SK-N-SH (cell line): ENCODE measurements at regions not wholly inside any gene's neighbourhood (a gene's known extent, or its start where the extent isn't known, plus 50 kb on each side); places are given as distances from the start of the nearest gene placed in this dataset.

Experiments
- CTCF ChIA-PET: fragments of 300-600, 350-600 bp; formaldehyde crosslinking; extraction: SDS; loops from one replicate; lab custom pipeline; 2021; lab: Yijun Ruan, JAX
- POLR2A ChIA-PET: fragments of 350-600 bp; sonication (Branson Sonifier 250); formaldehyde crosslinking; extraction: SDS; loops from one replicate; lab custom pipeline; 2020; ENCODE audit warnings: antibody characterized with exemption, inconsistent platforms; lab: Yijun Ruan, JAX
- DNase-seq: peaks from one replicate; pipeline ENCODE4 v3.0.0; 2012
- H2AFZ ChIP-seq: fragments of 200-600 bp; sonication (generic); 2 replicates; pipeline ENCODE4 v1.8.1; 2016; ENCODE audit warnings: antibody characterized with exemption, mild to moderate bottlenecking, low read depth
- H3F3A ChIP-seq: fragments of 200-600 bp; sonication (generic); replicated peaks from 2 replicates; pipeline ENCODE3; 2016; ENCODE audit warnings: antibody characterized with exemption, mild to moderate bottlenecking; ENCODE audit not compliant: insufficient read depth
- H3K27ac ChIP-seq, 2 experiments: fragments of 200-500 bp in 1 of 2; fragments of 200-600 bp in 1 of 2; sonication (Bioruptor generic) in 1 of 2; sonication (generic), shearing (Covaris generic) in 1 of 2; 2 replicates each; pipeline versions ENCODE4 v1.5.1 to v1.6.1; 2014 to 2016; ENCODE audit warnings: low read depth in 2 of 2, inconsistent platforms in 1 of 2, low read length in 1 of 2, mild to moderate bottlenecking in 1 of 2, mixed read lengths in 1 of 2
- H3K27me3 ChIP-seq: fragments of 200-600 bp; sonication (generic), shearing (Covaris generic); 2 replicates; pipeline ENCODE4 v1.6.1; 2016; ENCODE audit warnings: mixed run types; ENCODE audit not compliant: insufficient read depth
- H3K36me3 ChIP-seq, 2 experiments: fragments of 200-500 bp in 1 of 2; fragments of 200-600 bp in 1 of 2; sonication (Bioruptor generic) in 1 of 2; sonication (generic) in 1 of 2; replicated peaks in 1 of 2; 2 replicates each; pipeline versions ENCODE3 to v1.5.1; 2014 to 2016; ENCODE audit warnings: low read length in 1 of 2, mild to moderate bottlenecking in 1 of 2; ENCODE audit not compliant: insufficient read depth in 2 of 2, control insufficient read depth in 1 of 2
- H3K4me1 ChIP-seq, 2 experiments: fragments of 200-500 bp in 1 of 2; fragments of 200-600 bp in 1 of 2; sonication (Bioruptor generic) in 1 of 2; sonication (generic), shearing (Covaris generic) in 1 of 2; 2 replicates each; pipeline versions ENCODE4 v1.5.1 to v1.6.1; 2014 to 2016; ENCODE audit warnings: low read depth in 1 of 2, low read length in 1 of 2, mixed run types in 1 of 2; ENCODE audit not compliant: insufficient read depth in 2 of 2, control insufficient read depth in 1 of 2
- H3K4me2 ChIP-seq: fragments of 200-600 bp; sonication (generic), shearing (Covaris generic); 2 replicates; pipeline ENCODE4 v1.6.1; 2017; ENCODE audit warnings: mixed run types
- H3K4me3 ChIP-seq, 2 experiments: fragments of 200-500 bp in 1 of 2; fragments of 200-600 bp in 1 of 2; sonication (Bioruptor generic) in 1 of 2; sonication (generic), shearing (Covaris generic) in 1 of 2; 2 replicates each; pipeline versions ENCODE4 v1.5.1 to v1.8.1; 2014 to 2016; ENCODE audit warnings: low read depth in 2 of 2, inconsistent platforms in 1 of 2, low read length in 1 of 2, mild to moderate bottlenecking in 1 of 2, mixed read lengths in 1 of 2, moderate library complexity in 1 of 2
- H3K79me2 ChIP-seq: fragments of 200-600 bp; sonication (generic); 2 replicates; pipeline ENCODE4 v1.8.1; 2017; ENCODE audit warnings: mild to moderate bottlenecking; ENCODE audit not compliant: insufficient read depth
- H3K9ac ChIP-seq: fragments of 200-600 bp; sonication (generic); 2 replicates; pipeline ENCODE4 v1.6.1; 2017; ENCODE audit warnings: mixed run types
- H3K9me2 ChIP-seq: fragments of 200-600 bp; sonication (generic); 2 replicates; pipeline ENCODE4 v1.6.1; 2017; ENCODE audit warnings: mixed run types
- H3K9me3 ChIP-seq: fragments of 200-600 bp; sonication (generic); 2 replicates; pipeline ENCODE4 v1.6.1; 2017; ENCODE audit warnings: mixed run types, mild to moderate bottlenecking, moderate library complexity
- H4K20me1 ChIP-seq: fragments of 200-600 bp; sonication (generic); 2 replicates; pipeline ENCODE4 v1.6.1; 2017; ENCODE audit warnings: mild to moderate bottlenecking, mixed run types; ENCODE audit not compliant: insufficient read depth
- CHD2 ChIP-seq: fragments of 150-350 bp; IDR thresholded peaks from 2 replicates; pipeline ENCODE4 v1.6.1; 2018; ENCODE audit warnings: low read length; ENCODE audit not compliant: partially characterized antibody
- EP300 ChIP-seq, 2 experiments: IDR thresholded peaks; 2 replicates each; pipeline versions ENCODE4 v1.4.0 to v1.6.1; 2012; ENCODE audit warnings: borderline replicate concordance in 1 of 2, low read depth in 1 of 2, low read length in 1 of 2
- FOSL2 ChIP-seq: IDR thresholded peaks from 2 replicates; pipeline ENCODE4 v1.4.0; 2012; ENCODE audit warnings: low read depth, mild to moderate bottlenecking, moderate library complexity, borderline replicate concordance
- FOXM1 ChIP-seq: IDR thresholded peaks from 2 replicates; pipeline ENCODE4 v1.4.0; 2012; ENCODE audit warnings: low read depth, mild to moderate bottlenecking
- GATA2 ChIP-seq: sonication (generic); formaldehyde crosslinking; IDR thresholded peaks from 2 replicates; pipeline ENCODE4 v1.5.0; 2020; ENCODE audit warnings: mild to moderate bottlenecking, missing genetic modification reagents
- JUND ChIP-seq: IDR thresholded peaks from 2 replicates; pipeline ENCODE4 v1.4.0; 2012
- MEF2A ChIP-seq: IDR thresholded peaks from 2 replicates; pipeline ENCODE4 v1.4.0; 2012; ENCODE audit warnings: low read depth, borderline replicate concordance
- MXI1 ChIP-seq: IDR thresholded peaks from 2 replicates; pipeline ENCODE4 v1.6.1; 2012; ENCODE audit warnings: mild to moderate bottlenecking, low read depth, low read length, improper control_type of control experiment
- NFIC ChIP-seq: IDR thresholded peaks from 2 replicates; pipeline ENCODE4 v1.4.0; 2012; ENCODE audit warnings: borderline replicate concordance
- NRF1 ChIP-seq: IDR thresholded peaks from 2 replicates; pipeline ENCODE4 v1.6.1; 2012; ENCODE audit warnings: low read depth, mild to moderate bottlenecking, low read length
- POLR2AphosphoS5 ChIP-seq: IDR thresholded peaks from 2 replicates; pipeline ENCODE4 v1.6.1; 2012; ENCODE audit warnings: low read depth, low read length
- RCOR1 ChIP-seq: fragments of 150-350 bp; IDR thresholded peaks from 2 replicates; pipeline ENCODE4 v1.6.1; 2017; ENCODE audit warnings: antibody characterized with exemption, low read length
- RFX5 ChIP-seq: IDR thresholded peaks from 2 replicates; pipeline ENCODE4 v1.6.1; 2012; ENCODE audit warnings: mild to moderate bottlenecking, improper control_type of control experiment, low read length
- RXRA ChIP-seq: IDR thresholded peaks from 2 replicates; pipeline ENCODE4 v1.4.0; 2012; ENCODE audit warnings: low read depth, mild to moderate bottlenecking, borderline replicate concordance
- SMC3 ChIP-seq: IDR thresholded peaks from 2 replicates; pipeline ENCODE4 v1.6.1; 2012; ENCODE audit warnings: low read depth, low read length, improper control_type of control experiment
- TAF1 ChIP-seq: IDR thresholded peaks from 2 replicates; pipeline ENCODE4 v1.6.1; 2012; ENCODE audit warnings: low read depth, mild to moderate bottlenecking, low read length, moderate library complexity, borderline replicate concordance
- TCF12 ChIP-seq: IDR thresholded peaks from 2 replicates; pipeline ENCODE4 v1.4.0; 2012
- TEAD4 ChIP-seq: IDR thresholded peaks from 2 replicates; pipeline ENCODE4 v1.4.0; 2012; ENCODE audit warnings: mild to moderate bottlenecking, borderline replicate concordance; ENCODE audit not compliant: insufficient read depth
- YY1 ChIP-seq: IDR thresholded peaks from 2 replicates; pipeline ENCODE4 v1.4.0; 2012; ENCODE audit warnings: low read depth, mild to moderate bottlenecking
- ZBTB33 ChIP-seq: IDR thresholded peaks from 2 replicates; pipeline ENCODE4 v1.4.0; 2012; ENCODE audit warnings: low read depth, borderline replicate concordance
- WGBS: methylation state at CpG from one replicate; pipeline ENCODE4 v1.1.6; 2017; ENCODE audit warnings: low lambda C conversion rate; 5-methylcytosine and 5-hydroxymethylcytosine counted together
- TF ChIP-seq, protein P1 (sequence below): IDR thresholded peaks from 2 replicates; pipeline ENCODE4; 2012
- TF ChIP-seq, protein P2 (sequence below): IDR thresholded peaks from 2 replicates; pipeline ENCODE4 v1.4.0; 2012; ENCODE audit warnings: low read depth
- TF ChIP-seq, protein P3 (sequence below): fragments of 150-350 bp; IDR thresholded peaks from 2 replicates; pipeline ENCODE4 v1.6.1; 2017; ENCODE audit warnings: antibody characterized with exemption, low read length, low read depth, borderline replicate concordance

- Histone ChIP-seq H2AFZ (peak overlapping the region; percentile 54; the same call in 1 of the 2 replicates), H3K9me2 (no peaks in the 10 kb centered on the region), H3K27me3 (no peaks in the 10 kb centered on the region), H3K4me3 (no peak overlapping the region), H4K20me1 (no peaks in the 10 kb centered on the region), H3K4me1 (peaks cover 19 to 30% of the 10 kb centered on the region in 2 experiments), H3K4me2 (no peak overlapping the region), H3K9me3 (no peaks in the 10 kb centered on the region), H3K27ac (peak overlapping the region; percentile 50 to 89), H3K9ac (no peak overlapping the region), H3F3A (peaks cover 10% of the 10 kb centered on the region), H3K36me3 (no peaks in the 10 kb centered on the region), H3K79me2 (no peaks in the 10 kb centered on the region)
- 69% methylated on average over 9 of the region's 9 CpGs for WGBS
- ChIA-PET CTCF (no interaction called here), POLR2A (no interaction called here)
- TF ChIP-seq TCF12 (peak; percentile 81), YY1 (no peak), EP300 (IDR thresholded peaks at IDR 0.05; ENCODE audit: borderline replicate concordance in 1 of 2, low read depth in 1 of 2, low read length in 1 of 2) (peak in 1 of 2 experiments; percentile 20; a peak in 1 of 4 replicates), NFIC (peak; percentile 7; the same call in 1 of the 2 replicates), NRF1 (no peak)
- TF ChIP-seq, protein P1, sequence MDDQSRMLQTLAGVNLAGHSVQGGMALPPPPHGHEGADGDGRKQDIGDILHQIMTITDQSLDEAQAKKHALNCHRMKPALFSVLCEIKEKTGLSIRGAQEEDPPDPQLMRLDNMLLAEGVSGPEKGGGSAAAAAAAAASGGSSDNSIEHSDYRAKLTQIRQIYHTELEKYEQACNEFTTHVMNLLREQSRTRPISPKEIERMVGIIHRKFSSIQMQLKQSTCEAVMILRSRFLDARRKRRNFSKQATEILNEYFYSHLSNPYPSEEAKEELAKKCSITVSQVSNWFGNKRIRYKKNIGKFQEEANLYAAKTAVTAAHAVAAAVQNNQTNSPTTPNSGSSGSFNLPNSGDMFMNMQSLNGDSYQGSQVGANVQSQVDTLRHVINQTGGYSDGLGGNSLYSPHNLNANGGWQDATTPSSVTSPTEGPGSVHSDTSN, result peak; percentile 59; the same call in 1 of the 2 replicates
- no peak for DNase-seq
Observed at GRCh38 chr12:25692115-25693035, 139.3 kb upstream of the LMNTD1 start.

DNA sequence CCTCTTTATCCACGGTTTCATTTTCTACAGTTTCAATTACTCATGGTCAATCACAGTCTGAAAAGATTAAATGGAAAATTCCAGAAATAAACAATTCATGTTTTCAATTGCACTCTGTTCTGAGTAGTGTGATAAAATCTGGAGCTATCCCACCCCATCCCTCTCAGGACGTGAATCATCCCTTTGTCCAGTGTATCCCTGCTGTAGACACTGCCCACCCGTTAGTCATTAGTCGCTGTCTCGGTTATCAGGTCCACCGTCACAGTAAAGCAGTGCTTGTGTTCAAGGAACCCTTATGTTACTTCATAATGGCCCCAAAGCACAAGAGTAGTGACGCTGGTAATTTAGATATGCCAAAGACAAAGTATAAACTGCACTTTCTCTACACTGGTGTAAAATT is 141.0 kb upstream of the LMNTD1 start:
- DNase-seq, result peak; percentile 53
- Histone ChIP-seq H3K9me2 (no peaks in the 10 kb centered on the region), H2AFZ (peak overlapping the region; percentile 15; the same call in 1 of the 2 replicates)
- TF ChIP-seq, protein P2, sequence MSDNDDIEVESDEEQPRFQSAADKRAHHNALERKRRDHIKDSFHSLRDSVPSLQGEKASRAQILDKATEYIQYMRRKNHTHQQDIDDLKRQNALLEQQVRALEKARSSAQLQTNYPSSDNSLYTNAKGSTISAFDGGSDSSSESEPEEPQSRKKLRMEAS, result peak; percentile 72
- TF ChIP-seq ZBTB33 (peak; percentile 48; the same call in 1 of the 2 replicates), TCF12 (peak; percentile 96), POLR2AphosphoS5 (peak; percentile 77; the same call in 1 of the 2 replicates), JUND (peak; percentile 95), CHD2 (no peak), RFX5 (no peak), TEAD4 (peak; percentile 73; the same call in 1 of the 2 replicates), GATA2 (CRISPR knock-in tag) (peak; percentile 56; the same call in 1 of the 2 replicates), MXI1 (no peak), SMC3 (no peak), TAF1 (0 out of 2 replicates have a peak, but pooled peaks have one; percentile 15), RCOR1 (no peak), EP300 (IDR thresholded peaks at IDR 0.05; ENCODE audit: borderline replicate concordance in 1 of 2, low read depth in 1 of 2, low read length in 1 of 2) (peak; percentile 63 to 96), FOXM1 (0 out of 2 replicates have a peak, but pooled peaks have one; percentile 68), FOSL2 (peak; percentile 89), MEF2A (peak; percentile 58; the same call in 1 of the 2 replicates), NFIC (peak; percentile 75; the same call in 1 of the 2 replicates), RXRA (peak; percentile 65; the same call in 1 of the 2 replicates)
- TF ChIP-seq, protein P3, sequence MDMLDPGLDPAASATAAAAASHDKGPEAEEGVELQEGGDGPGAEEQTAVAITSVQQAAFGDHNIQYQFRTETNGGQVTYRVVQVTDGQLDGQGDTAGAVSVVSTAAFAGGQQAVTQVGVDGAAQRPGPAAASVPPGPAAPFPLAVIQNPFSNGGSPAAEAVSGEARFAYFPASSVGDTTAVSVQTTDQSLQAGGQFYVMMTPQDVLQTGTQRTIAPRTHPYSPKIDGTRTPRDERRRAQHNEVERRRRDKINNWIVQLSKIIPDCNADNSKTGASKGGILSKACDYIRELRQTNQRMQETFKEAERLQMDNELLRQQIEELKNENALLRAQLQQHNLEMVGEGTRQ, result no peak

More for the DNA sequence above, 141.0 kb upstream of the LMNTD1 start:
- H3F3A ChIP-seq, result peaks cover 10% of the 10 kb centered on the region
- POLR2A ChIA-PET, result no interaction called here
- H3K36me3 ChIP-seq, result no peaks in the 10 kb centered on the region
- 7% methylated on average over 7 of the region's 7 CpGs for WGBS
- H3K27ac ChIP-seq, result peak overlapping the region; percentile 53 to 89
- no peaks in the 10 kb centered on the region for H3K9me3 ChIP-seq
- H3K4me1 ChIP-seq, result peaks cover 19 to 30% of the 10 kb centered on the region in 2 experiments
- CTCF ChIA-PET, result interaction anchor here (0.9 kb wide), 1 partner anchor 15 kb away, joined by 3 read pairs; no protein-coding TSS in a partner anchor
- peak overlapping the region; percentile 57 for H3K4me2 ChIP-seq
- H3K9ac ChIP-seq, result peak overlapping the region; percentile 9; the same call in 1 of the 2 replicates
- H3K4me3 ChIP-seq, result no peak overlapping the region
- H3K79me2 ChIP-seq, result no peaks in the 10 kb centered on the region
- H3K27me3 ChIP-seq, result no peaks in the 10 kb centered on the region
- no peaks in the 10 kb centered on the region for H4K20me1 ChIP-seq
